Activated CD4-positive, alpha-beta T cell treated with anti-CD3 and anti-CD28 coated beads, Interleukin-2, Interleukin-4, amounts not matched to agents 100 ng/mL and 50 ng/mL, durations not matched to agents 16 hours and 8 hours (primary cell): ENCODE measurements at regions not wholly inside any gene's neighbourhood (a gene's known extent, or its start where the extent isn't known, plus 50 kb on each side); places are given as distances from the start of the nearest gene placed in this dataset.
A peak's percentile ranks its signal among the peaks of the same experiment; 100 is the strongest.
"Not testable (repeated sequence)": the region's sequence is repeated elsewhere in the genome, so short reads cannot be mapped to it uniquely, and the experiment has no call there.

Source experiments
- DNase-seq: peaks from one replicate; pipeline ENCODE4 v3.0.0-alpha.2; 2020; ENCODE audit warnings: low spot score

DNA sequence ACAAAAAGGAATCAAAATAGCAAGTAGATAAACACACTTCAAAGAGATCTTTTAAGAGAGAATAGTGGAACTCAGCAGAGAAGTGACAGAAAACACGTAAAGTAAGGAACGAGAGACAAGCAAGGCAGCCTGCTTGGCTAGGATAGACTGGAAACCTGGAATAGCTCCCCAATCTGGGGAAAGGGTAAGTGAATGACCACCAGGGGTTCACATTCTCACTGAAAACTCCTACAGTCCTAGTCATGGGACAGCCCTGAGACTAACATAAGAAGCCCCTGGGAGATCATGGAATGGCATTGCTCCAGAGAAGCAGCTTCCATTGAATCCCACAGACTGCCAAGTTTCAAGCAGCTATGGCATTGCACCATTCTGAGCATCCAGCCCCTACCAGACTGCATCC, 363.6 kb upstream of the ARPP21 start:
- DNase-seq = no peak

DNA sequence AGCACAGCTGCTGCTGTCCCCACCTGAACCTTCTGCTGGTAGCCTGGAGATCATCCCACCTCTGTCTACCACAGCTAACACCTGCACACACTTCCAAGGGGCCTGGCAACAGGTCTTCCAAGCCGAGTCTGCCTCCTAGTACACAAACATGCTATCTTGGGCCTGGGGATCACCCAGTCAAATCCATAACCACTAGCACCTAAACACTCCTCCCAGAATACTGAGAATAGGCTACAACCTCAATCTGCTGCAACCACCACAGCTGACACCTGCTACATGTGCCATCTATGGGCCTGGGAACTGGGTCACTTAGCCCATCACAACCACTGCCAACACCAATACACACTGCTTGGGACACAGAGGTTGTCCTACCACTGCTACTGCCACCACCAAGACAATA, 362.8 kb upstream of the ARPP21 start:
- no peak for DNase-seq

DNA sequence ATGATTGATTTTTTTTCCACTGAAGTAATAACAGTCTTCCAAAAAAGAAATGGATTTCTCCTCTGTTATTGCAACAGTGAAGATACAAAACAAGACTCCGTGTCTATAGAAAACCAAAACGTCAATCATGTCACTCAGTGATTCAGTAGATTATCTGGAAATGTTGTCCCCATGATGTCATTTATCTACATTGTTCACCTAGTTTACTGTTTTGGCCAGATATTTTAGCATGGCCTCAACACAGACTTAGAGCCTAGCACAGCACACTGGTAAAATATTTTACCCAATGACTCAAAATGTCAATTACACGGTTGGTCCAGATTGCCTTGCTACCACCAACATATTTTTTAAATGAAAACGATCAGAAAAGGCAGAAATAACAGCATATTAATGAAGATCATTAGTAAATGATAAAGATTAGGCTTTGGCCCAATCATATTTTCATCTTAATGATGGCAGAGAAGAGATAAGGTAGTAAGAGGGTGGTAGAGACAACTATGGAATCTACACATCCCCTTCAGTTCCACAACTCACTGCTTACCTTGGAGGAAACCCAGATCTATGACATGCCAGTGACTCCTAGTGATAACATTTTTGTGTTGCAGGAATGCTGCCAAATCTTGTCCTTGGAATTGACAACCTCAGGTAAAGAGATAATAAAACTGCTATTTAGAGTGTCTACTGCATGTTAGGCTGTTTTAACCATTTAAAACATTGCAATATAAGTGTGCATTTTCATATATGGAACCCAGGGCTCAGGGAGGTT, 347.7 kb upstream of the ARPP21 start:
- no peak for DNase-seq

DNA sequence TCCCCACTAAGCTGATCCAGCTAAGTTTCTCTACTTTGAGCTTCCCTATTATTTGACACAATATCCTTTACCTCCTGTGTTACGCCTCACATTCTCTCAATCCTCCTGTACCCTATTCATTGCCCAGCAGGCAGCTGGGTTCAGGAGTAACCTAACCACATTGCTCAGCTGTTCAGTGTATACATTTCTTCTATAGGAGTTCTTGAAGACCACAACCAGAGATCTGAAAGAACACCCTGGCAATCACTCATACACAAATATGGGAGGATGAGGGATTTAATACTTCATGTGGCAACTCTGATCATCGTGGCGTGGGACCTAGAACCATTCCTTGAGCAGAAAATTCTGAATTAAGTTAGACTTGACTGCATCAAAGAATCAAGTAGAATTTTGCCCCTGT, 346.8 kb upstream of the ARPP21 start:
- no peak for DNase-seq

DNA sequence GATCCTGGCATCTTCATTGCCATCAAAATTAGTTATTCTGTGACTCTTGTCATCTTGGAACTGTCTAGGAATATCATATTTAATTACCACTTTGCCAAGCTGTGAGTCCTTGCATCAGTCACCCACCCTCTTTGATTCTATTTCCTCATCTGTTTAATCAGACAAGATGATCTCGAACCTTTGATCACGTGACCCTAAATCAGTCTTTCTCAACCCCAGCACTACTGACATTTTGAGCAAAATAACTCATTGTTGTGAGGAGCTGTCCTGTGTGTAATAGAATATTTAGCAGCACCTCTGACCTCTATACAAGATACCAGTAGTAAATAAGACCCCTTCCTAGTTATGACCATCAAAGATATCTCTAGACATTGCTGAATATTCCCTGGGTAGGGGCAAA, 343.4 kb upstream of the ARPP21 start:
- no peak for DNase-seq

DNA sequence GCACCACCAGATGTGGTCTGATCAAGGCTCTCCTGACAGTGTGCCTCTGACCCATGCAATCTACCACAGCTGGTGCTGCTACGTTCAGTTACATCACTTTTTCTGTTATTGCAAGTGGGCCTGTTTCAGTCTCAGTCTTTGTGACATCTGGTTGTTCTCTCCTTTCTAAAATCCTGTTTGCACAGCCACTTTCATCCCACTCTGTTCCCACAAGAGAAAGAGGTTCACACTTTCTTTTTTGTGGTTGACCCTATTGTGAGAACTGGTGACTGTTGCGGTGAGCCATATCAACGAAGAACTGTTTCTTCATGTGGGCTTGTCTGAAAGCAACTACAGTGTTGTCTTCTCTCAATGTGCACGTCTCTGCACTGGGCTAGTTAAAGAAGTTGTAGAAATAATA, 342.8 kb upstream of the ARPP21 start:
- peak; percentile 48 for DNase-seq

DNA sequence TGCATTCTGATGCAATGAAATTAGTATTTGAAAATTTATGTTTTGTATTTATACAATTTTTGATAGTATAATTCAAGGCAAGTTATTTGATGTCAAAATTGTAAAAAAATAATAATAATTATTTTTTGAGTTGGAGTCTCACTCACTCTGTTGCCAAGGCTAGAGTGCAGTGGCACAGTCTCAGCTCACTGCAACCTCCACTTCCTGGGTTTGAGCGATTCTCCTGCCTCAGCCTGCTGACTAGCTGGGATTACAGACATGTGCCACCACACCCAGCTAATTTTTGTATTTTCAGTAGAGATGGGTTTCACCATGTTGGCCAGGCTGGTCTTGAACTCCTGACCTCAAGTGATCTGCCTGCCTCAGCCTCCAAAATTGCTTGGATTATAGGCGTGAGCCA, 342.4 kb upstream of the ARPP21 start:
- DNase-seq = not testable (repeated sequence)

DNA sequence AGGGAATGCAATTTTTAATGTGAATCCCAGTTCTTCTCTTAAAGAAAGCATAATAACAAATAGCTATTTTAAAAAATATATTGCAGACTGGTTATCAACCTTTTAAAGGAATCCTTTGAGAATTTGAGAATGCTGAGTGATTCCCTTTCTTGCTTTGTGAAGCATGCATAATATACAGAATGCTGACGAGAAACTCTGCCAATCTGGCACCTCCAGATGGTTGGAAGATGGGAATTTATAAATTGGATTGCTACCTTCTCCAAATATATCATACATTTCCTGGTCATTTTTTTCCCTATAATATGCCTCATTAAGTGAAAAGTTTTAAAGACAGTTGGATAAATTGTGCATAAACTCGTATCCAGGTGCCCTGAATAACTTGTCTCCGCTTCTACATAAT, 333.9 kb upstream of the ARPP21 start:
- DNase-seq = no peak

DNA sequence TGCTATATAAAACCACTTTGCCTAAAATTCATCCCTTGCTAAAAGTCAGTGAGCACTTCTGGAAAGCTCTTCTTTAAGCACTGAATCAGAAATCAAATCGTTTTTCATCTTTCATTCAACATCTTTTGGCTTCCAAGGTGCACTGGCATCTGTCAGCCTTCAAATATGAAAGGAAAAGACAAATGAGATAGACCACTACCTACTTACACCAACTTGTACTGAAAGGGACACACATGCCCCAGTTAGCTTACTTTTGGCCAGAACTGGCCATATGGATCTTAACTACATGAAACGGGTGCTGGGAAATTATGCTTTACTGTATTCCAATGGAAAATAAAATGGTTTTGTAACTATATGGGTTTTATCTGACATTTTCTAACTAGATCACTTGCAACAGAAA, 332.0 kb upstream of the ARPP21 start:
- DNase-seq = no peak

DNA sequence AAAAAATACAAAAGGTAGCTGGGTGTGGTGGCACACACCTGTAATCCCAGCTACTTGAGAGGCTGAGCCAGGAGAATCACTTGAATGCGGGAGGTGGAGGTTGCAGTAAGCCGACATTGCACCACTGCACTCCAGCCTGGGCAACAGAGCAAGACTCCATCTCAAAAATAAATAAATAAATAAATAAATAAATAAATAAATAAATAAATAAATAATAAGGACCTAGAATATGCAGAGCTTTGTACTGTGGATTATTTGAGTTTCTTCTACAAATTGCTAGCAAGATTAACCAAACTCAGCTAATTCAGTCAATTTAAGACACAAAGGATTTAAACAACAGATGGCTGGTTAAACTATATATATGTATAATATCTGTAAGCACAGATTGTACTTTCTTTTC, 322.5 kb upstream of the ARPP21 start:
- DNase-seq = not testable (repeated sequence)

DNA sequence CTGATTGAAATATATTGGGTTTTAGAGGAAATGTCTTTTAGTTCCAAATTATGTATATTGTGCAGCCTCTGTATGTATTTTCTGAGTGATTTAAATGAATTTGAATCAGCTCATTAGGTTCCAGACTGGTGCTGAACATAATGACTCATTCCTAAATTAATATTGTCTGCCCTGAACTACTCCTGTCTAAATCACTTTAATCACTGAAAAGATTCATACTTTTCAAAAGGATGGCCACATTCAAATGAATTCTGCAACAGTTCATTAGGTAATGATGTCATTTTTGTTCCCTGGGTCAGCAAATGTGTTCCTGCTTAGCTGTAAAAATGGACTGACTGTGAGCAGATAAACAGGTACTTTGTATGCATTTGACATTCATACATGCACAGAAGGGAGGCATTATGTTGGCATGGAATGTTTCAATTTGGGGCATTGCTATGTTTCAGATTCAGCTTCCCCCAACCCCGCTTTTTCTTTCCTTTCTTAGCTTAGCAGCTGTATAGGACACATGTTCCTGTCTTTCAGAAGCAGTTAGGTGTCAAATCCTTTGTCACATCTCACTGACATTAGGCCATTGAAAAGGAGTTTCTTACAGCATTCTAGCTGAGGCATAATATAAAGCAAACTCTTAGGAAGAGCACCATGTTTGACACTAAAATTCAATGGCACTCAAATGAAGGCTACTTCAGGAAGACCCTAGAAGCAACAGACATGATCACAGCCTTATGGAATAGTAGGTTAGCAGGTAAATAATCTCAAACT, 318.5 kb upstream of the ARPP21 start:
- DNase-seq = no peak

DNA sequence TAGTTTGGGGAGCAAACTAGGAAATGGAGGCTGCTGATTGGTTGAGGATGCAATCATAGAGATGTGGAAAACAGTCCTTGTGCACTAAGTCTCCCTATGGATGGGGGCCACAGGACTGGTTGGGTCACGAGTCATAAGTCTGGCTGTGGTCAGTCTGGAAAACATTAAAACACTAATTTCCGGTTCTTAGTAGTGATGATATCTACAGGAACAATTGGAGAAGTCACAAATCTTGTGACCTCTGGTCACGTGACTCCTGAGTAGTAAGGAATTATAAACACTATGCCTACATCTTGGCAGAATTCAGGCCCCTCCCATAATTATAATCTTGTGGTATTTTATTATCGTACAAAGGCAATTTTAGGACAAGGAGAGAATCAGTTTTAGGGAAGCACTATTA, 317.3 kb upstream of the ARPP21 start:
- DNase-seq = no peak

DNA sequence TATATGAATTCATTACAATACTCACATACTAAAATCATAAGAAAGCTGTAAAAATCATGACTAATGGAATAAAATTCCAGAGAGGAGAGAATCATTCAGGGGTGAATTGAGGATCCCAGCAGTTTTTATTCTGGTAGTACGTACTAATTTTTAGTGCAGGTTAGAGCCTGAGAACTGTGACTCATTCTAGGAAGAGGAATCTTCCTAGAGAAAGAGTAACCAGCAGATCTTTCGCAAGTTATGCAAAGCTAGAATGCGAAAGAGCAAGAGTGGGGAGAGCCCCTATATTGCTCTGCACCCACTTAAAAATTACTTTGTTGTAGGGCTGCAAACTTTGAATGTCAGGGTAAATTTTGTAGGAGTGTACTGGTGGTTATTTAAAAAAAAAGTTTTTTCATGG, 303.6 kb upstream of the ARPP21 start:
- no peak for DNase-seq

DNA sequence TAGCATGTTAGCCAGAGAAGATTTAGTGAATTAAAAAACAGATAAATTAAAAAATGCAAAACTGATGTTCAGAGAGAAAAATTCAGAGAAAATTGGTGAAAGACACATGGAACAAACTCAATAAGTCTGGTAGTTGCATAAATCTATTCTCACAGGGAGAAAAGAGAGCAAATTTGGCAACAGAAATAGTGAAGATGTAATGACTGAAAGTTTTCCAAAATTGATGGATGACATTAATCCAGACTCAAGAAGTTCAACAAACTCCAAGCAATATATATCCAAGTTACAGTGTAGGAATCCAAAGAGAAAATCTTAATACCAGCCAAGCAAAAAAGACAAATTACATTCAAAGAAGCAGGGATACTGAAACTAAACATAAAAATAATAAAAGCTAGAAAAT, 302.7 kb upstream of the ARPP21 start:
- DNase-seq = no peak

DNA sequence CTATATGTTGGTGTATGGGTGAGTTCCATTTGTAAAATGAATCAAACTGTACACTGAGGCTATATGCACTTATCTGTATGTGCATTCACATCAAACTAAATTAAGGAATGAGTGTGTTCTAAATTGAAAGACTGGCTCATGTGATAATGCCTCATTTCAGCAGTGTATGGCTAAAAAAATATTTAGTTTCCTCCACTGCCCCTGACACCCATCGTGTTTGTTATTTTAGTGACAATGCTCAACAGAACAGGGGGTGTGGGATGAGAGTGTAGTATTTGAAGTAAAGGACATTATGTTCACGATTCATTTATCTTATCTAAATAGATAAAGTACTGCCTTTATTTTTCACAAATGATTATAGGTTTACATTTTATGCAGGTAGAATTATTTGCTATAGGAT, 301.1 kb upstream of the ARPP21 start:
- no peak for DNase-seq

DNA sequence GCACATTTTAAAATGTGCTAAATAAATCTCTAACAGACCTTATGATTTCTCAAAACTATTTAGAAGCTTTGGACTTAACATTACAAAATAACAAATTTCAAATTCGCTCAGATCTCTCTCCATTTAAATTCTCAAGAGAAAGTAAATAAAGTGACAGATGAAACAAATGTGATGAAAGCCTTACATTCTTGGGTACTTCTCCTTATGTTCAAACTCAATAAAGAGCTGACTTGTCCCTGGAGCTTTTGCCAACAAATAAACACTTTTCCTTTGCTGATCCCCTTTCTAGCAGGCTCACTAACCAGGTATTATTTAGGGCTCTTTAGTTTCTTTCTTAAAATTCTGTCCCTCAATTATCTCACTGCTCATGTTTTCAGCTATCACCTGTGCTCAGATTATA, 259.1 kb upstream of the ARPP21 start:
- no peak for DNase-seq

DNA sequence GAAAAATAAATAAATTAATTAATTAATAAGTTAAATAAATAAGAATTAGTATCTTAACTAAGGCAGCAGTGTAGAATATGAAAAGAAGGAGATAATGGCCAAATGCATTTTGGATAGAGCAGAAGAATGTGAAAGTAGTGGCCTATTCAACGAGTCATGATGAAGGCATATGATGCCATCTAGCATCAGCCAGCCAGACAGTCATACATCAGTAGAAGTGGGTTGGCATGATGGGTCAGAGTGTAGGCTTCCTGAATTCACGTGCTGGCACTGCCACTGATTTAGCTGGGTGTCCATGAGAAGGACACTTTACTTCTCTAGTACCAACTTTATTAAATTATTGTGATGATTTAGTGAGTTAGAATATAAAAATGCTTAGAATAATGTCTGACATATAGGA, 256.1 kb upstream of the ARPP21 start:
- DNase-seq = no peak

DNA sequence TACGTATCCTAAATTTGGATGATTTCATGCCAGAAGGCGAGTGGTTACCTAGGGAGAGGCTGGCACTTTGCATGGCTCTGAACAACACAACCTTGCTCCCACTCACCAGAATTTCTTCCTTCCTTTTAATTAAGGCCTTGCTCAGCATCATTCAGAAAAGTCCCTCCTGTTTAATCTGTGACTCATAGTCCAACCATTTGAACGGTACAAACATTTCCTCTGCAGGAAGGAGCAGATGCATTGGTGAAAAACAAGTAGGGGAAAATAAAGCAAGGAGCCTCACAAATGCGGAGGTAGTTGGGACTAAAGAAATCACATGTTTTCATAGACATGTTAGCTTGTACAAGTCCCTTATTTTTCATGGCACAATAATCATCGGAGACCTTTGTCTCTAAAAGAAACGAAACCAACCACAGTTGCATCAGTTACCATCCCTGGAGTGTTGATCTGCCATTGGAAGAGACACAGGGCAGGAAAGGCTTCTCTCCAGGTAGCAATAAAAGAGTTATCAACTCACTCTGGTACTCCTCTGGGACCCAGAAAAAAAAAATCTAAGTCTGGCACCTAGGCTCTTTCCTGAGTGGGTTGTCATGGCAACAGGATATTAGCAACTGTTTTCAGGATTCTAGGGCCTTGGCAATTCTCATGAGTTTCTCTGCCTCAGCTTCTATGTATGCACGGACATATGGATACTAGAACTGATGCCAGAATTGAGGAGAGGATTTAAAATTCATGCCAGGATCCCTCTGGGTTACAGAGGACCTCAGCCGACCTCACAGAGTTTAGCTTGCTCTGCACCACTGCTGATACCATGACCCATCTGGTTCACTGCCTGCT, 255.4 kb upstream of the ARPP21 start:
- no peak for DNase-seq

DNA sequence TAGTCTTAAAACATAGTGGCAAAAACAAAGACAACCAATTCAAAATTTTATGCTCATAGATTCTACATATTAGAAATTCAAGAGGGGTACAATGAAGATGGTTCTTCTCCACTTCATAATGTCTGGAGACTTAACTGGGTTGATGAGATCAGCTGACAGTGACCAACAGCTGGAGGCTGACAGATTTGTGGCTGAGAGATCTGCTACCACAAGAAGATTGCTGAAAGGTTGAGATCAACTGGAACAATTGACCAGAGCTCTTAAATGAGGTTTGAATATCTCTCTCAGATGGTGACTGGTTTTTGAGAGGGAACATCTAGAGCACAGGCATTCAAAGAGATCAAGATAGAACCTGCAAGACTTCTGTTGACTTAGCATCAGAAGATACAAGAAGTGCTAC, 254.1 kb upstream of the ARPP21 start:
- DNase-seq = no peak

DNA sequence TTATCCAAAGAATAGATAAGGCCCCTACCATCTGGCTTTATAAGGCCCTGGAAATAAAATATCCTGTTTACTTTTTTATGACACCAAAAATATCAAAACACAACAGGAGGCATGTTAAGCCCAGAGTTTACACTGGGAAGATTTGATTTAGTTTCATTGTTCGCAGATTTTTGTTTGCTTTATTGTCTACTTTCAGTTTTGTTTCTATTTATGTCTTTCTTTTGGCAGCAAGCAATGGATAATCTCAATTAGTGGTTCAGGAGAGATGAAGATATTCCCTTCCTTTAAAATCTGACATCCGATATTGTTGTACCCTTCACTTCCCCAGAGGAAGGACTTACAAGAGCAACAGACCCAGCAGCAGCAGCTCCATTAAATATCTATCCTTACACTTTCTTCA, 249.4 kb upstream of the ARPP21 start:
- DNase-seq = no peak

DNA sequence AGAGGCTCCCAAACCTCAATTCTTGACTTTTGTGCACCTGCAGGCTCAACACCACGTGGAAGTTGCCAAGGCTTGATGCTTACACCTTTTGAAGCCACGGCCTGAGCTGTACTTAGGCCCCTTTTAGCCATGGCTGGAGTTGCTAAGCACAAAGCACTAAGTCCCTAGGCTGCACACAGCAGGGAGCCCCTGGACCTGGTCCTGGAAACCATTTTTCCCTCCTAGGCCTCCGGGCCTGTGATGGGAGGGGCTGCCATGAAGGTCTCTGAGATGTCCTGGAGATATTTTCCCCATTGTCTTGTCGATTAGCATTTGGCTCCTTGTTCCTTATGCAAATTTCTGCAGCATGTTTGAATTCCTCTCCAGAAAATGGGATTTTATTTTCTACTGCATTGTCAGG, 247.1 kb upstream of the ARPP21 start:
- DNase-seq = no peak

DNA sequence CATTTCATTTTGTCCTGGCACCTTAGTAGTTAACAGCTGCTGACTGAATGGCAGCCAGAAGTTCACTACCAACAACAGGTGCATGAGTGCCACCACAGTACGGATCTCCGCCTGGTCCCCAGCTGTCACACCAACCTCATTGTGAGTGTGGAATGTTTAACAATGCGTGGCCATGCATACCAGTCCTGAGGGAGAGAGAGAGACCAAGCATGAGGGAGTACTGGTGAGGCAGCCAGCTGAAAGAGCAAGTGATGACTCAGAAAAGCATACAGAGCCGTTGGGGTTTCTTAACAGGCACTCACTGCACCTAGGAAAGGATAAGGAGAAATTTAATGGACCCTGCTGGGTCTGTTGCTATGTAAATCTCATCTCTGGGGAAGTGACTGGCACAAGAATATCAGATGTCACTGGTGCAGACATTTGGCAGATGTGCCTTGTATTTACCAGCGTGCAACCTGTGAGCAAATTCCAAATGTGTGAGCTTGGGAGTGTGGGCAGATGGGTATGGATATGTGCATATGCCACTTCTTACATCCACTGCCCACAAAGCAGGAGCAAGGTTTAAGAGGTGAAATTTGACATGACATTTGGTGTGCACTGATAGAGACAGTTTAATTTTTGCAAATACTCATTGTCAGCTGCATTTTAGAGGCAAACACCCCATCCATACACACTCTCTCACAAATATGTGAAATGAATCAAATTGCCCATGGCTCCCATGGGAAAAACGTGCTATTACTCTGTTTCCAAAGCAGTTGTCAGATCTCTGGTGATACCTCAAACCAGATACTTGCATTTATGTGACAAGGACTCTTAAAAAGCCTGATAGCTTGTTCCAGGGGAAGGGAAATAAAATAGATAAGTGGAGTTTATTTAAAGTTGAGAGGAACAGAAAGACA, 245.2 kb upstream of the ARPP21 start:
- DNase-seq = no peak
